HCT116 (cell line): ENCODE measurements at regions not wholly inside any gene's neighbourhood (a gene's known extent, or its start where the extent isn't known, plus 50 kb on each side); places are given as distances from the start of the nearest gene placed in this dataset.

ENCODE experiments used
- ATAC-seq: fragments of 200-7000 bp; cut with Tn5 transposase; 2 replicates; pipeline ENCODE4 v1.9.1; 2020; ENCODE audit warnings: mild to moderate bottlenecking, moderate library complexity
- BruUV-seq: library from RNA; stranded (reverse); fragments of 400-500 nt; replicated peaks from 2 replicates; lab custom pipeline; 2021; lab: Mats Ljungman, UMichigan
- CTCF ChIA-PET: fragments of 300-600 bp; sonication (Branson Sonifier 250); formaldehyde crosslinking; loops from one replicate; lab custom pipeline; 2021; ENCODE audit warnings: antibody characterized with exemption; lab: Charles Lee
- POLR2A ChIA-PET: fragments of 300-600, 350-600 bp; sonication (Branson Sonifier 250); formaldehyde crosslinking; loops from one replicate; lab custom pipeline; 2021; ENCODE audit warnings: antibody characterized with exemption; lab: Charles Lee
- RAD21 ChIA-PET, 2 experiments: fragments of 300-600 bp; sonication (Branson Sonifier 250); formaldehyde crosslinking; loops; one replicate each; lab custom pipeline; 2023; ENCODE audit warnings: low total read pairs in 2 of 2; ENCODE audit not compliant: uncharacterized antibody in 2 of 2, unreplicated experiment in 2 of 2, low non-redundant PET in 1 of 2; lab: Charles Lee
- DNase-seq: peaks from one replicate; pipeline ENCODE4 v3.0.0-alpha.2; 2010; ENCODE audit warnings: low read depth, low spot score
- H2AFZ ChIP-seq: fragments of 200-600 bp; shearing (Covaris generic), sonication (generic); 2 replicates; pipeline ENCODE4 v1.6.1; 2017; ENCODE audit warnings: low read depth, mixed run types, mixed read lengths, antibody characterized with exemption, low read length; ENCODE audit not compliant: poor library complexity, severe bottlenecking
- H3K27ac ChIP-seq: 2 replicates; pipeline ENCODE4 v1.5.1; 2012; ENCODE audit warnings: low read depth, low read length
- H3K27me3 ChIP-seq: fragments of 200-600 bp; sonication (generic); 2 replicates; pipeline ENCODE4 v1.6.1; 2016; ENCODE audit warnings: mixed run types, low read length, mixed read lengths; ENCODE audit not compliant: insufficient read depth
- H3K36me3 ChIP-seq, 2 experiments: fragments of 200-500 bp in 1 of 2; fragments of 200-600 bp in 1 of 2; sonication (Bioruptor generic) in 1 of 2; sonication (generic) in 1 of 2; 2 replicates each; pipeline versions ENCODE4 v1.5.1 to v1.6.1; 2014 to 2016; ENCODE audit warnings: low read length in 2 of 2, inconsistent platforms in 1 of 2, mixed read lengths in 1 of 2, mixed run types in 1 of 2; ENCODE audit not compliant: insufficient read depth in 2 of 2, control insufficient read depth in 1 of 2
- H3K4me1 ChIP-seq, 2 experiments: fragments of 200-600 bp in 1 of 2; sonication (generic) in 1 of 2; 2 replicates each; pipeline versions ENCODE4 v1.5.1 to v1.6.1; 2012 to 2017; ENCODE audit warnings: low read length in 2 of 2, inconsistent platforms in 1 of 2, mild to moderate bottlenecking in 1 of 2, mixed read lengths in 1 of 2, mixed run types in 1 of 2, moderate library complexity in 1 of 2; ENCODE audit not compliant: insufficient read depth in 2 of 2, control insufficient read depth in 1 of 2
- H3K4me2 ChIP-seq: fragments of 200-600 bp; sonication (generic); 2 replicates; pipeline ENCODE4 v1.6.1; 2017; ENCODE audit warnings: mixed run types, low read length, mixed read lengths
- H3K4me3 ChIP-seq, 2 experiments: fragments of 200-600 bp in 1 of 2; sonication (generic) in 1 of 2; replicated peaks in 1 of 2; 2 replicates each; pipeline ENCODE4 v1.5.1; 2011 to 2016; ENCODE audit warnings: low read length in 2 of 2, control low read depth in 1 of 2, low read depth in 1 of 2, mild to moderate bottlenecking in 1 of 2, mixed read lengths in 1 of 2, mixed run types in 1 of 2
- H3K79me2 ChIP-seq: fragments of 200-600 bp; sonication (generic); 2 replicates; pipeline ENCODE4 v1.6.1; 2017; ENCODE audit warnings: mild to moderate bottlenecking, mixed run types, low read length, moderate library complexity, mixed read lengths; ENCODE audit not compliant: insufficient read depth
- H3K9ac ChIP-seq: fragments of 200-600 bp; sonication (generic); 2 replicates; pipeline ENCODE4 v1.6.1; 2016; ENCODE audit warnings: low read length, mixed read lengths
- H3K9me2 ChIP-seq: fragments of 200-600 bp; sonication (generic), shearing (Covaris generic); 2 replicates; pipeline ENCODE4 v1.6.1; 2017; ENCODE audit warnings: mixed run types, mild to moderate bottlenecking, moderate library complexity; ENCODE audit not compliant: insufficient read depth
- H3K9me3 ChIP-seq, 2 experiments: fragments of 200-500 bp in 1 of 2; fragments of 200-600 bp in 1 of 2; sonication (Bioruptor generic) in 1 of 2; sonication (generic) in 1 of 2; 2 replicates each; pipeline ENCODE4 v1.6.1; 2014 to 2017; ENCODE audit warnings: low read length in 2 of 2, mixed read lengths in 2 of 2, inconsistent platforms in 1 of 2, low read depth in 1 of 2, mild to moderate bottlenecking in 1 of 2, mixed run types in 1 of 2, moderate library complexity in 1 of 2; ENCODE audit not compliant: control insufficient read depth in 1 of 2, insufficient read depth in 1 of 2
- H4K20me1 ChIP-seq: fragments of 200-600 bp; sonication (generic), shearing (Covaris generic); 2 replicates; pipeline ENCODE4 v1.6.1; 2017; ENCODE audit warnings: mixed run types, mild to moderate bottlenecking, moderate library complexity; ENCODE audit not compliant: insufficient read depth
- ATF3 ChIP-seq: IDR thresholded peaks from 2 replicates; pipeline ENCODE4 v1.6.1; 2012
- EZH2phosphoT487 ChIP-seq: fragments of 200-600 bp; IDR thresholded peaks from 2 replicates; pipeline ENCODE4 v1.6.1; 2018; ENCODE audit warnings: antibody characterized with exemption, borderline replicate concordance
- MAX ChIP-seq: IDR thresholded peaks from 2 replicates; pipeline ENCODE4 v1.6.1; 2012
- RAD21 ChIP-seq: IDR thresholded peaks from 2 replicates; pipeline ENCODE4 v1.6.1; 2012; ENCODE audit warnings: low read depth, mild to moderate bottlenecking
- REST ChIP-seq: IDR thresholded peaks from 2 replicates; pipeline ENCODE4 v1.6.1; 2012; ENCODE audit warnings: low read depth
- SRF ChIP-seq: IDR thresholded peaks from 2 replicates; pipeline ENCODE4 v1.6.1; 2012; ENCODE audit warnings: low read depth
- YY1 ChIP-seq: IDR thresholded peaks from 2 replicates; pipeline ENCODE4 v1.6.1; 2011; ENCODE audit warnings: low read length, low read depth, moderate library complexity, mild to moderate bottlenecking; ENCODE audit not compliant: insufficient replicate concordance; ENCODE audit errors: extremely low read depth
- ZBTB33 ChIP-seq: IDR thresholded peaks from 2 replicates; pipeline ENCODE4 v1.6.1; 2011; ENCODE audit warnings: mild to moderate bottlenecking, low read length, moderate library complexity; ENCODE audit not compliant: insufficient replicate concordance; ENCODE audit errors: extremely low read depth
- intact Hi-C: fragments of 100-400 bp; cut with micrococcal nuclease; formaldehyde crosslinking; loops from 2 replicates; pipeline ENCODE4 v1.10.0; 2022

DNA sequence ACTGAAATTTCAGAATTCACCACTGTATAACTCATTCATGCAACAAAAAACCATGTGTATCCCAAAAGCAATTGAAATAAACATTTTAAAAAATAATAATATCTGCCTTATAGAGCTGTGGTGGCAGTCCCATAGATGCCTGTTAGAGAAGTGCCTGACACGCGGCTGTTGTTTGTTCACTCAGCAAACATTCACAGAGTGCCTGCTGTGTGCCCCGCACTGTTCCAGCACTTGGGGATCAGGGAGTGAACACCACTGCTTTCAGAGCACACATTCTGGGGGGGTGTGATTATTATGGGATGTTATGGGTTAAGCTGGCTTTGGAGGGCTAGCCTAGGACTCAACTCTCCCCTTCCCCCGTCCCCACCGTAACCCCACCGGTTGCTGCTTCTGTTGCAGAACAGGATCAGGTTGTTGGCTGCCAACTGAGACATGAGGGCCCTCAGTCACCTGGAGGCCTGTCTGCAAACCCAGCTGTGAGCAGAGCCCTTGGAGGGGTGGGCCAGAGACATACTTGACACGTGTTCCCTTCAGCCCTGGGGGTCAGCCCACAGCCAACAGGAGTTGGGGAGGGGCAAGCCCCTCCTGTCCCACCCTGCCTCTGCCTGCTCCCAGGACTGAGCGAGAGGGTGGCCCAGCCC lies 103.3 kb upstream of the CIBAR2 start:
- Histone ChIP-seq H3K4me1 (peaks cover 5 to 20% of the 10 kb centered on the region in 2 experiments; a peak in 3 of 4 replicates), H3K27ac (no peak overlapping the region), H3K36me3 (no peaks in the 10 kb centered on the region), H2AFZ (no peak overlapping the region), H4K20me1 (no peaks in the 10 kb centered on the region), H3K27me3 (no peaks in the 10 kb centered on the region), H3K9me2 (no peaks in the 10 kb centered on the region), H3K9ac (no peak overlapping the region), H3K79me2 (no peaks in the 10 kb centered on the region), H3K4me2 (no peak overlapping the region), H3K4me3 (no peak overlapping the region), H3K9me3 (no peaks in the 10 kb centered on the region)
- ATAC-seq (no peak), DNase-seq (no peak)
- ChIA-PET POLR2A (interaction anchor here (1.2 kb wide), 1 partner anchor 9 kb away, joined by 4 read pairs; no protein-coding TSS in a partner anchor), CTCF (interaction anchor here (1.0 to 1.3 kb wide), 3 partner anchors 30 to 43 kb away, joined by 3 read pairs; no protein-coding TSS in a partner anchor), RAD21 (no interaction called here)
- no peak for TF ChIP-seq REST
- TF ChIP-seq SRF, result no peak
- TF ChIP-seq ZBTB33, result no peak
- TF ChIP-seq MAX, result no peak
- TF ChIP-seq YY1, result no peak
- no peak for TF ChIP-seq ATF3
- no peak for TF ChIP-seq EZH2phosphoT487
- no peak for TF ChIP-seq RAD21
- intact Hi-C loops, result no loop called here
- BruUV-seq, result no TSS peak
